Loucy (cell line): ENCODE measurements at regions not wholly inside any gene's neighbourhood (a gene's known extent, or its start where the extent isn't known, plus 50 kb on each side); places are given as distances from the start of the nearest gene placed in this dataset.

ENCODE experiments used
- H2AFZ ChIP-seq: fragments of 200-600 bp; sonication (generic); 2 replicates; pipeline ENCODE4 v1.6.0; 2016; ENCODE audit warnings: antibody characterized with exemption, mild to moderate bottlenecking, low read length, moderate library complexity
- H3F3A ChIP-seq: fragments of 200-600 bp; 2 replicates; pipeline ENCODE4 v1.6.0; 2016; ENCODE audit warnings: antibody characterized with exemption, low read depth, mild to moderate bottlenecking
- H3K27me3 ChIP-seq: fragments of 200-600 bp; sonication (generic); 2 replicates; pipeline ENCODE4 v1.6.1; 2014; ENCODE audit warnings: low read length, mild to moderate bottlenecking; ENCODE audit not compliant: insufficient read depth, poor library complexity, severe bottlenecking
- H3K36me3 ChIP-seq: fragments of 200-600 bp; sonication (generic); 2 replicates; pipeline ENCODE4 v1.6.1; 2016; ENCODE audit warnings: low read length; ENCODE audit not compliant: insufficient read depth
- H3K4me1 ChIP-seq: fragments of 200-600 bp; sonication (generic); 2 replicates; pipeline ENCODE4 v1.5.1; 2014; ENCODE audit warnings: low read length, mild to moderate bottlenecking; ENCODE audit not compliant: insufficient read depth, poor library complexity, severe bottlenecking
- H3K4me2 ChIP-seq: fragments of 200-600 bp; sonication (generic); 2 replicates; pipeline ENCODE4 v1.6.0; 2014; ENCODE audit warnings: antibody characterized with exemption, low read length, low read depth, mild to moderate bottlenecking; ENCODE audit not compliant: poor library complexity, severe bottlenecking
- H3K4me3 ChIP-seq: fragments of 200-600 bp; sonication (generic); 2 replicates; pipeline ENCODE4 v1.5.1; 2014; ENCODE audit warnings: low read length, mild to moderate bottlenecking, mixed read lengths; ENCODE audit not compliant: poor library complexity, severe bottlenecking
- H3K79me2 ChIP-seq: fragments of 200-600 bp; sonication (generic); 2 replicates; pipeline ENCODE4 v1.6.1; 2014; ENCODE audit warnings: low read length; ENCODE audit not compliant: insufficient read depth
- H3K9ac ChIP-seq: fragments of 200-600 bp; sonication (generic); 2 replicates; pipeline ENCODE4 v1.6.0; 2014; ENCODE audit warnings: mild to moderate bottlenecking, low read depth, low read length, moderate library complexity; ENCODE audit not compliant: poor library complexity, severe bottlenecking
- H3K9me2 ChIP-seq: fragments of 200-600 bp; sonication (generic); replicated peaks from 2 replicates; pipeline ENCODE4 v1.6.1; 2016; ENCODE audit warnings: low read depth, low read length, mixed read lengths
- H3K9me3 ChIP-seq: fragments of 200-600 bp; sonication (generic); 2 replicates; pipeline ENCODE4 v1.6.1; 2014; ENCODE audit warnings: mild to moderate bottlenecking, antibody characterized with exemption, low read length, low read depth; ENCODE audit not compliant: insufficient read depth
- H4K20me1 ChIP-seq: fragments of 200-600 bp; sonication (generic); 2 replicates; pipeline ENCODE4 v1.6.0; 2014; ENCODE audit warnings: antibody characterized with exemption, low read length, mild to moderate bottlenecking; ENCODE audit not compliant: insufficient read depth, poor library complexity, severe bottlenecking
- EZH2phosphoT487 ChIP-seq: fragments of 200-600 bp; IDR thresholded peaks from 2 replicates; pipeline ENCODE4 v1.6.1; 2018; ENCODE audit warnings: antibody characterized with exemption, mild to moderate bottlenecking, moderate library complexity, borderline replicate concordance
- TF ChIP-seq, protein P1 (sequence below): fragments of 200-600 bp; sonication (generic); conservative IDR thresholded peaks from 2 replicates; pipeline ENCODE4 v1.5.1; 2014; ENCODE audit warnings: mild to moderate bottlenecking, antibody characterized with exemption, low read length

DNA sequence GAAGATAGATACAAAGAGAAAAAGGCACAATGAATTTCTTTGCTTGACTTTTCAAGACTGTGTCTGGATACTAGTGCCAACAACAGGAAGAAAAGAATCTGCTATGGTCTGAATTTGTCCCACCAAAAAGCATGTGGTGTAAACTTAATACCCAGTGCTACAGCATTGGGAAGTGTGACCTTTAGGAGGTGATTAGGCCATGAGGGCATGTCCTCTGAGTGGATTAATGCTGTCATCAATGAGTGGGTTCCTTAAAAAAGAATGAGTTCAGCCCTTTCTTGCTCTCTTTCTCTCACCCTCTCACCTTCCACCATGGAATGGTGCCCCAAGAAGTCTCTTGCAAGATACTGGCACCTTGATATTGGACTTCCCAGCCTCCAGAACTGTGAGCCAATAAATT is 155.7 kb upstream of the GPRIN3 start:
- H4K20me1 ChIP-seq = no peaks in the 10 kb centered on the region
- H3K36me3 ChIP-seq = no peaks in the 10 kb centered on the region
- no peaks in the 10 kb centered on the region for H3K79me2 ChIP-seq

DNA sequence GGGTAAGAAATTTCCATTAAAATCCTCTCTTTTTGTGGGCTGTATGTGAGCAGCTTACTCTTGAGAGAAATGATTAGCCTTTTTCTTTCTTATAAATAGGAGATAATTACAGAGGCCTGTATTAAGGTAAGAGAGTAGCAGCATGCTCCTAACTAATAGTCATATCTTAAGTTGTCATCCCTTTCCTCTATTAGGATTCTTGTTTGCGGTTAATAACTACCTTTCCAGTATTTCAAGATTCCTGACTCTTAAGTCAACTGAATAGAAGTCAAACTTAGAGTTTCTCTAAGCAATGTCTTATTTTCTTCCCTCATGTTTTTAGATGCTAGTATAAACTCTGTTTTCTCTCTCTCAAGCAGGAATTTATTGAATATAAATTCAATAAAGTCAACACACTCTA is 139.9 kb upstream of the GPRIN3 start:
- Histone ChIP-seq H3K9me2 (no peaks in the 10 kb centered on the region), H3K4me1 (no peaks in the 10 kb centered on the region), H3K79me2 (no peaks in the 10 kb centered on the region), H3K4me3 (no peak overlapping the region), H3K9me3 (peaks cover 12% of the 10 kb centered on the region; the same call in 1 of the 2 replicates), H3F3A (no peaks in the 10 kb centered on the region), H3K9ac (no peak overlapping the region), H3K4me2 (no peak overlapping the region), H3K36me3 (no peaks in the 10 kb centered on the region), H3K27me3 (no peaks in the 10 kb centered on the region), H2AFZ (no peak overlapping the region), H4K20me1 (no peaks in the 10 kb centered on the region)
- TF ChIP-seq, protein P1, sequence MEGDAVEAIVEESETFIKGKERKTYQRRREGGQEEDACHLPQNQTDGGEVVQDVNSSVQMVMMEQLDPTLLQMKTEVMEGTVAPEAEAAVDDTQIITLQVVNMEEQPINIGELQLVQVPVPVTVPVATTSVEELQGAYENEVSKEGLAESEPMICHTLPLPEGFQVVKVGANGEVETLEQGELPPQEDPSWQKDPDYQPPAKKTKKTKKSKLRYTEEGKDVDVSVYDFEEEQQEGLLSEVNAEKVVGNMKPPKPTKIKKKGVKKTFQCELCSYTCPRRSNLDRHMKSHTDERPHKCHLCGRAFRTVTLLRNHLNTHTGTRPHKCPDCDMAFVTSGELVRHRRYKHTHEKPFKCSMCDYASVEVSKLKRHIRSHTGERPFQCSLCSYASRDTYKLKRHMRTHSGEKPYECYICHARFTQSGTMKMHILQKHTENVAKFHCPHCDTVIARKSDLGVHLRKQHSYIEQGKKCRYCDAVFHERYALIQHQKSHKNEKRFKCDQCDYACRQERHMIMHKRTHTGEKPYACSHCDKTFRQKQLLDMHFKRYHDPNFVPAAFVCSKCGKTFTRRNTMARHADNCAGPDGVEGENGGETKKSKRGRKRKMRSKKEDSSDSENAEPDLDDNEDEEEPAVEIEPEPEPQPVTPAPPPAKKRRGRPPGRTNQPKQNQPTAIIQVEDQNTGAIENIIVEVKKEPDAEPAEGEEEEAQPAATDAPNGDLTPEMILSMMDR = no peak
- no peak for TF ChIP-seq EZH2phosphoT487

More for the DNA sequence above, 155.7 kb upstream of the GPRIN3 start:
- Histone ChIP-seq H3K4me2 (no peak overlapping the region), H3K4me1 (no peaks in the 10 kb centered on the region), H3K27me3 (no peaks in the 10 kb centered on the region), H3K9me3 (no peaks in the 10 kb centered on the region), H3K9ac (no peak overlapping the region), H3F3A (no peaks in the 10 kb centered on the region), H3K9me2 (no peaks in the 10 kb centered on the region), H2AFZ (no peak overlapping the region), H3K4me3 (no peak overlapping the region)
- no peak for TF ChIP-seq EZH2phosphoT487
- TF ChIP-seq, protein P1 = no peak

DNA sequence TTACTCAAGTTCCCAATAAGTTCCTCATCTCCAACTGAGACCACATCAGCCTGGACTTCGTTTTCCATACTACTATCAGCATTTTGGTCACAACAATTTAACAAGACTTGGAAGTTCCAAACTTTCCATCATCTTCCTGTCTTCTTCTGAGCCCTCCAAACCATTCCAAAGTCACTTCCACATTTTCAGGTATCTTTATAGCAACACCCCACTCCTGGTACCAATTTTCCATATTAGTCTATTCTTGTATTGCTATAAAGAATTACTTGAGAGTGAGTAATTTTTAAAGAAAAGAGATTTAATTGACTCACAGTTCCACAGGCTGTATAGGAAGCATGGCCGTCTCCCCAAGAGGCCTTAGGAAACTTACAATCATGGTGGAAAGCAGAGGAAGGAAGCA is 138.6 kb upstream of the GPRIN3 start:
- H2AFZ ChIP-seq = no peak overlapping the region
- H3K9ac ChIP-seq = no peak overlapping the region
- H3K4me1 ChIP-seq = no peaks in the 10 kb centered on the region
- no peaks in the 10 kb centered on the region for H3K27me3 ChIP-seq
- no peaks in the 10 kb centered on the region for H4K20me1 ChIP-seq
- no peaks in the 10 kb centered on the region for H3K36me3 ChIP-seq
- no peaks in the 10 kb centered on the region for H3K9me2 ChIP-seq
- H3K79me2 ChIP-seq = no peaks in the 10 kb centered on the region
- TF ChIP-seq EZH2phosphoT487 = no peak
- TF ChIP-seq, protein P1 = no peak
- peaks cover 12% of the 10 kb centered on the region; the same call in 1 of the 2 replicates for H3K9me3 ChIP-seq
- no peaks in the 10 kb centered on the region for H3F3A ChIP-seq
- H3K4me3 ChIP-seq = no peak overlapping the region
- no peak overlapping the region for H3K4me2 ChIP-seq
